ENCODE measurements at regions not wholly inside any gene's neighbourhood (a gene's known extent, or its start where the extent isn't known, plus 50 kb on each side); places are given as distances from the start of the nearest gene placed in this dataset.

GRCh38 chr4:10856271-10856782 lies 171.8 kb upstream of the CLNK start:
- TF ChIP-seq, protein P1, sequence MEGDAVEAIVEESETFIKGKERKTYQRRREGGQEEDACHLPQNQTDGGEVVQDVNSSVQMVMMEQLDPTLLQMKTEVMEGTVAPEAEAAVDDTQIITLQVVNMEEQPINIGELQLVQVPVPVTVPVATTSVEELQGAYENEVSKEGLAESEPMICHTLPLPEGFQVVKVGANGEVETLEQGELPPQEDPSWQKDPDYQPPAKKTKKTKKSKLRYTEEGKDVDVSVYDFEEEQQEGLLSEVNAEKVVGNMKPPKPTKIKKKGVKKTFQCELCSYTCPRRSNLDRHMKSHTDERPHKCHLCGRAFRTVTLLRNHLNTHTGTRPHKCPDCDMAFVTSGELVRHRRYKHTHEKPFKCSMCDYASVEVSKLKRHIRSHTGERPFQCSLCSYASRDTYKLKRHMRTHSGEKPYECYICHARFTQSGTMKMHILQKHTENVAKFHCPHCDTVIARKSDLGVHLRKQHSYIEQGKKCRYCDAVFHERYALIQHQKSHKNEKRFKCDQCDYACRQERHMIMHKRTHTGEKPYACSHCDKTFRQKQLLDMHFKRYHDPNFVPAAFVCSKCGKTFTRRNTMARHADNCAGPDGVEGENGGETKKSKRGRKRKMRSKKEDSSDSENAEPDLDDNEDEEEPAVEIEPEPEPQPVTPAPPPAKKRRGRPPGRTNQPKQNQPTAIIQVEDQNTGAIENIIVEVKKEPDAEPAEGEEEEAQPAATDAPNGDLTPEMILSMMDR (IDR thresholded peaks at IDR 0.05 in 8 of 11, conservative IDR thresholded peaks at IDR 0.05 in 3 of 11): no peak
- no peak for TF ChIP-seq POLR2A (IDR thresholded peaks at IDR 0.05)
